ENCODE measurements at regions not wholly inside any gene's neighbourhood (a gene's known extent, or its start where the extent isn't known, plus 50 kb on each side); places are given as distances from the start of the nearest gene placed in this dataset.
"Not testable (repeated sequence)": the region's sequence is repeated elsewhere in the genome, so short reads cannot be mapped to it uniquely, and the experiment has no call there.

GRCh38 chr16:8070506-8070905 is 519.8 kb downstream of the TMEM114 start:
- Histone ChIP-seq H3K27me3 (no peaks in the 10 kb centered on the region), H3K9me3 (peaks cover 0 to 26% (median 20%) of the 10 kb centered on the region in 4 donors), H3K4me3 (no peak overlapping the region), H3K36me3 (no peaks in the 10 kb centered on the region), H3K4me1 (no peaks in the 10 kb centered on the region), H3K27ac (replicated peaks in 1 of 4) (no peak overlapping the region)
- 49% methylated on average over 2 of the region's 2 CpGs for WGBS
- TF ChIP-seq POLR2A (IDR thresholded peaks at IDR 0.05; ENCODE audit: low read depth): no peak
- DNase-seq (ENCODE audit: extremely low spot score): no peak
- intact Hi-C loops (cut with DNase I): no loop called here

GRCh38 chr16:8068225-8068624 is 522.1 kb downstream of the TMEM114 start:
- H3K4me3 ChIP-seq; H3K4me1 ChIP-seq; H3K27ac ChIP-seq (replicated peaks in 1 of 4); H3K27me3 ChIP-seq; intact Hi-C loops (cut with DNase I); DNase-seq (ENCODE audit: extremely low spot score); H3K36me3 ChIP-seq: not testable (repeated sequence)
- 90% methylated on average over 3 of the region's 3 CpGs for WGBS
- peaks cover 0 to 31% (median 26%) of the 10 kb centered on the region in 4 donors for H3K9me3 ChIP-seq

DNA sequence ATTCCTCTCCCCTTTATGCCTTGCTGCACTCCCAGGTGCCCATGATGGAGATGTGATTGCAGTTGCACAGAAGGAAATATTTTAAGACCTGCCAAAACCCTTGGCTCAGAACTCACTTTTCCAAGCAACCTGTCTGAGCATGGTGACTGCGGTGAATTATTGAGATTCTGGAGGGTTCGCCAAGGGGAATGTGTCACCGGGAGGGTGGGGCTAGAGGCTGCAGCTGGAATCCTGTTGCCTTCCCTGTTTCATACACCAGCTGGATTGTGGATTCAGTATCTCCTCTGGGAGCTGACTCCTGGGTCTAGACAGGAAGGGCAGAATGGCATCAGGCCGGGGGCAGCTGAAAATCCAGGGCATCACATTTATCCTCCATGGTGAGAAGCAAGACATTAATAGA is 527.2 kb downstream of the TMEM114 start:
- intact Hi-C loops (cut with DNase I): no loop called here
- no peaks in the 10 kb centered on the region for H3K4me1 ChIP-seq
- no peaks in the 10 kb centered on the region for H3K27me3 ChIP-seq
- WGBS: 82% methylated on average over 4 of the region's 4 CpGs
- DNase-seq (ENCODE audit: extremely low spot score): no peak
- H3K27ac ChIP-seq (replicated peaks in 1 of 4): no peak overlapping the region
- H3K4me3 ChIP-seq: no peak overlapping the region
- TF ChIP-seq POLR2A (IDR thresholded peaks at IDR 0.05; ENCODE audit: low read depth) (no peak), CTCF (IDR thresholded peaks at IDR 0.05) (no peak), POLR2AphosphoS5 (IDR thresholded peaks at IDR 0.05) (no peak), EP300 (IDR thresholded peaks at IDR 0.05) (no peak)
- no peaks in the 10 kb centered on the region for H3K36me3 ChIP-seq
- peaks cover 0 to 28% (median 21%) of the 10 kb centered on the region in 4 donors for H3K9me3 ChIP-seq

GRCh38 chr16:8062677-8063076 is 527.6 kb downstream of the TMEM114 start:
- 83% methylated on average over 9 of the region's 9 CpGs for WGBS
- Histone ChIP-seq H3K36me3 (no peaks in the 10 kb centered on the region), H3K27ac (replicated peaks in 1 of 4) (no peak overlapping the region), H3K9me3 (peaks cover 0 to 28% (median 18%) of the 10 kb centered on the region in 4 donors), H3K27me3 (no peaks in the 10 kb centered on the region), H3K4me1 (no peaks in the 10 kb centered on the region), H3K4me3 (no peak overlapping the region)
- intact Hi-C loops (cut with DNase I): no loop called here
- TF ChIP-seq POLR2A (IDR thresholded peaks at IDR 0.05; ENCODE audit: low read depth) (no peak), EP300 (IDR thresholded peaks at IDR 0.05) (no peak), CTCF (IDR thresholded peaks at IDR 0.05) (no peak), POLR2AphosphoS5 (IDR thresholded peaks at IDR 0.05) (no peak)
- no peak for DNase-seq (ENCODE audit: extremely low spot score)

DNA sequence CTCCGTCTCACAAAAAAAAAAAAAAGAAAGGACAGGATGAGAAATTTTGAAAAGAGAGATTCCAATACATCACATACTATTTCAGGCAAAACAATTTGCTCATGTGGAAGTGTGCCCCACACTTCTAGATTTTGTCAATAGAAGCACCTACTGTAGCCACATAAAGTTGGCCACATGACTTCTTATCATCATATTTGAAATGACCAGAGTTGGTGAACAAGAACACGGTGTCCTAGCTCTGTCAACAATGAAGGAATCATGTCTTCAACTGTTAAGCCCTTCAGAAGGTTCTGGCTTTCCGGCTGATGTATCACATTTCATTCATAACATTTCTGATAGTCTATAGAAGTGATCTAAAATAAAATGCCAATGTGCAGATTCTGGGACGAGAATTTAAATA is 534.5 kb downstream of the TMEM114 start:
- Histone ChIP-seq H3K36me3 (no peaks in the 10 kb centered on the region), H3K4me3 (no peak overlapping the region), H3K27ac (replicated peaks in 1 of 4) (no peak overlapping the region), H3K4me1 (no peaks in the 10 kb centered on the region), H3K9me3 (peaks cover 0 to 8% (median 2%) of the 10 kb centered on the region in 4 donors), H3K27me3 (no peaks in the 10 kb centered on the region)
- DNase-seq (ENCODE audit: extremely low spot score): no peak
- intact Hi-C loops (cut with DNase I): no loop called here
- 79% methylated on average over 4 of the region's 4 CpGs for WGBS
- TF ChIP-seq POLR2A (IDR thresholded peaks at IDR 0.05; ENCODE audit: low read depth) (no peak), POLR2AphosphoS5 (IDR thresholded peaks at IDR 0.05) (no peak), EP300 (IDR thresholded peaks at IDR 0.05) (no peak), CTCF (IDR thresholded peaks at IDR 0.05) (no peak)

DNA sequence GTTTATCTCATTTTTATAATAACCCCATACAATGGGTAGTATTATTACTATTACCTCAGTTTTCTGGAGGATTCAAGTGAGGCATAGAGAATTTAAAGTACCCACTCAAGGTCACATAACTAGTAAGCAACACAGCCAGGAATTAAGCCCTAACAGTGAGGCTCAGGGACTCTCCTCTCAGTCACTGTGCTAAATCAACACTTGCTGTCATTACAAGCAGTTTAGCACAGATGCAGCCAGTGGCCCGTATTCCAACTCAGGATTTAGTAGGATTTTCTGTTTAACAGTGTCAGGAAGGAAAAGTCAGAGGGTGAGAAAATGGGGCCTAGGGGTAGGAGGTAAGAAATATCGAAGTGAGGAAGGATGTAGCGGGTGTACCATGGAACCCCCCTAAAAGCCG is 536.9 kb downstream of the TMEM114 start:
- WGBS: 79% methylated on average over 4 of the region's 4 CpGs
- intact Hi-C loops (cut with DNase I): no loop called here
- Histone ChIP-seq H3K27ac (replicated peaks in 1 of 4) (no peak overlapping the region), H3K27me3 (no peaks in the 10 kb centered on the region), H3K4me3 (no peak overlapping the region), H3K9me3 (peaks cover 0 to 13% (median 2%) of the 10 kb centered on the region in 4 donors), H3K36me3 (no peaks in the 10 kb centered on the region), H3K4me1 (no peaks in the 10 kb centered on the region)
- DNase-seq (ENCODE audit: extremely low spot score): no peak
- TF ChIP-seq CTCF (IDR thresholded peaks at IDR 0.05): no peak
- no peak for TF ChIP-seq POLR2AphosphoS5 (IDR thresholded peaks at IDR 0.05)
- no peak for TF ChIP-seq POLR2A (IDR thresholded peaks at IDR 0.05; ENCODE audit: low read depth)
- TF ChIP-seq EP300 (IDR thresholded peaks at IDR 0.05): no peak

Data from esophagus muscularis mucosa (tissue), 4 donors.